ENCODE measurements at regions not wholly inside any gene's neighbourhood (a gene's known extent, or its start where the extent isn't known, plus 50 kb on each side); places are given as distances from the start of the nearest gene placed in this dataset.

DNA sequence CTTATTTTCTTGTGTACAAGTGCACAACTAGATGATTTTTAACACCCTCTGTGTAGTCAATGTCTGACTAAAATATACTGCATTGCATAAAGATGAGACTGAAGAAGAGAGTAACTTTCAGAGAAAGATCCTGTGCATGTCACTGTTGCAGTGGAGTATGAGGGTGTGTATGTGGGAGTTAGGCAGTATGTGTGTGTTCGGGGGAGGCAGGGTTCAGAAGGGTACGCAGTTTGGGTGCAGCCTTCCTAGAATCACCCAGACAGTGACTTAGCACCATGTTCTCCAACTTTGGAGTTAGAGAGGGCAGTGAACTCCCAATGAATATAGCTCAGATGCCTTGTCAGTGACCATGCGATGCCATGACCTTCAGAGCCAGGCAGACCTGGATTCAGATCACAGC lies 84.6 kb downstream of the LRATD1 start:
- TF ChIP-seq, protein P1, sequence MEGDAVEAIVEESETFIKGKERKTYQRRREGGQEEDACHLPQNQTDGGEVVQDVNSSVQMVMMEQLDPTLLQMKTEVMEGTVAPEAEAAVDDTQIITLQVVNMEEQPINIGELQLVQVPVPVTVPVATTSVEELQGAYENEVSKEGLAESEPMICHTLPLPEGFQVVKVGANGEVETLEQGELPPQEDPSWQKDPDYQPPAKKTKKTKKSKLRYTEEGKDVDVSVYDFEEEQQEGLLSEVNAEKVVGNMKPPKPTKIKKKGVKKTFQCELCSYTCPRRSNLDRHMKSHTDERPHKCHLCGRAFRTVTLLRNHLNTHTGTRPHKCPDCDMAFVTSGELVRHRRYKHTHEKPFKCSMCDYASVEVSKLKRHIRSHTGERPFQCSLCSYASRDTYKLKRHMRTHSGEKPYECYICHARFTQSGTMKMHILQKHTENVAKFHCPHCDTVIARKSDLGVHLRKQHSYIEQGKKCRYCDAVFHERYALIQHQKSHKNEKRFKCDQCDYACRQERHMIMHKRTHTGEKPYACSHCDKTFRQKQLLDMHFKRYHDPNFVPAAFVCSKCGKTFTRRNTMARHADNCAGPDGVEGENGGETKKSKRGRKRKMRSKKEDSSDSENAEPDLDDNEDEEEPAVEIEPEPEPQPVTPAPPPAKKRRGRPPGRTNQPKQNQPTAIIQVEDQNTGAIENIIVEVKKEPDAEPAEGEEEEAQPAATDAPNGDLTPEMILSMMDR (IDR thresholded peaks at IDR 0.05), result no peak
- no peak for TF ChIP-seq POLR2A (IDR thresholded peaks at IDR 0.05)

All from ovary (tissue), 3 donors.